K562 (cell line): ENCODE measurements at regions not wholly inside any gene's neighbourhood (a gene's known extent, or its start where the extent isn't known, plus 50 kb on each side); places are given as distances from the start of the nearest gene placed in this dataset.

Experiments used
- BACH1 ChIP-seq: fragments of 200-800 bp; sonication (Bioruptor generic); IDR thresholded peaks from 2 replicates; pipeline ENCODE4 v1.6.1; 2016; ENCODE audit warnings: missing genetic modification characterization, missing compliant biosample characterization
- BCLAF1 ChIP-seq, 2 experiments: fragments of 450-650 bp in 1 of 2; IDR thresholded peaks; 2 replicates each; pipeline ENCODE4 v1.6.1; 2011 to 2017; ENCODE audit warnings: low read depth in 2 of 2, antibody characterized with exemption in 1 of 2, borderline replicate concordance in 1 of 2, low read length in 1 of 2, mild to moderate bottlenecking in 1 of 2, mixed read lengths in 1 of 2; ENCODE audit not compliant: control insufficient read depth in 1 of 2
- BRF2 ChIP-seq: IDR thresholded peaks from 3 replicates; pipeline ENCODE4 v1.6.1; 2011; ENCODE audit warnings: borderline replicate concordance, mild to moderate bottlenecking; ENCODE audit not compliant: insufficient read length, insufficient read depth
- GABPB1 ChIP-seq: sonication (generic); formaldehyde crosslinking; IDR thresholded peaks from 2 replicates; pipeline ENCODE4 v1.8.0; 2022; ENCODE audit warnings: mild to moderate bottlenecking, missing genetic modification reagents
- ZBTB34 ChIP-seq: fragments of 250-450 bp; sonication (Bioruptor Pico); IDR thresholded peaks from 2 replicates; pipeline ENCODE4 v1.8.0; 2021; ENCODE audit warnings: mild to moderate bottlenecking, moderate library complexity

- TF ChIP-seq BRF2, result no peak
- TF ChIP-seq GABPB1 (CRISPR knock-in tag), result no peak
- no peak for TF ChIP-seq BACH1 (tag)
- no peak for TF ChIP-seq BCLAF1 (IDR thresholded peaks at IDR 0.05; ENCODE audit: borderline replicate concordance in 1 of 2, control insufficient read depth in 1 of 2, low read depth in 2 of 2, low read length in 1 of 2)
- TF ChIP-seq ZBTB34 (CRISPR knock-in tag), result no peak
These were observed 253.2 kb upstream of the GK2 start (continued) for GRCh38 chr4:79661196-79661595.
